Neural crest cell (in vitro differentiated cells): ENCODE measurements at regions not wholly inside any gene's neighbourhood (a gene's known extent, or its start where the extent isn't known, plus 50 kb on each side); places are given as distances from the start of the nearest gene placed in this dataset.
"Not testable (repeated sequence)": the region's sequence is repeated elsewhere in the genome, so short reads cannot be mapped to it uniquely, and the experiment has no call there.

Experiments
- DNase-seq: peaks from one replicate; pipeline ENCODE4 v3.0.0; 2021; ENCODE audit warnings: low read depth, mixed read lengths, low spot score
- H3K27ac Mint-ChIP-seq: one replicate; pipeline ENCODE4 v1.8.0; 2021; ENCODE audit warnings: mild to moderate bottlenecking, mixed read lengths; ENCODE audit not compliant: unreplicated experiment
- H3K27me3 Mint-ChIP-seq: 2 replicates; pipeline ENCODE4 v1.8.0; 2021; ENCODE audit warnings: low read depth, mild to moderate bottlenecking, mixed read lengths
- H3K36me3 Mint-ChIP-seq: 2 replicates; pipeline ENCODE4 v1.8.0; 2021; ENCODE audit warnings: low read depth, mild to moderate bottlenecking, mixed read lengths
- H3K4me1 Mint-ChIP-seq: 2 replicates; pipeline ENCODE4 v1.8.0; 2021; ENCODE audit warnings: mixed read lengths
- H3K4me3 Mint-ChIP-seq: one replicate; pipeline ENCODE4 v1.8.0; 2021; ENCODE audit warnings: mild to moderate bottlenecking, mixed read lengths
- H3K9me3 Mint-ChIP-seq: 2 replicates; pipeline ENCODE4 v1.8.0; 2021; ENCODE audit warnings: mixed read lengths
- CTCF ChIP-seq: fragments of 200-600 bp; sonication (generic); conservative IDR thresholded peaks from 2 replicates; pipeline ENCODE4 v1.5.0; 2021; ENCODE audit warnings: antibody characterized with exemption, mild to moderate bottlenecking

- H3K36me3 Mint-ChIP-seq = no peaks in the 10 kb centered on the region
- peak overlapping the region; percentile 28 for H3K4me3 Mint-ChIP-seq
- H3K27ac Mint-ChIP-seq = no peak overlapping the region
- peaks cover 4% of the 10 kb centered on the region for H3K4me1 Mint-ChIP-seq
- no peak for DNase-seq
- H3K27me3 Mint-ChIP-seq = peaks cover 94% of the 10 kb centered on the region
- H3K9me3 Mint-ChIP-seq = no peaks in the 10 kb centered on the region
- TF ChIP-seq CTCF = no peak
Measured at GRCh38 chr15:34512628-34513027, 70.8 kb downstream of the GOLGA8B start.

GRCh38 chr15:34501131-34501530 is 63.5 kb upstream of the GOLGA8A start:
- Mint-ChIP-seq H3K4me1 (no peaks in the 10 kb centered on the region), H3K27me3 (peaks cover 95% of the 10 kb centered on the region), H3K36me3 (no peaks in the 10 kb centered on the region), H3K27ac (no peak overlapping the region), H3K9me3 (no peaks in the 10 kb centered on the region), H3K4me3 (no peak overlapping the region)
- no peak for DNase-seq
- no peak for TF ChIP-seq CTCF

- no peak overlapping the region for H3K27ac Mint-ChIP-seq
- H3K9me3 Mint-ChIP-seq = peaks cover 3% of the 10 kb centered on the region
- peaks cover 4% of the 10 kb centered on the region for H3K36me3 Mint-ChIP-seq
- H3K4me1 Mint-ChIP-seq = no peaks in the 10 kb centered on the region
- H3K27me3 Mint-ChIP-seq = peaks cover 98% of the 10 kb centered on the region
- no peak for DNase-seq
- H3K4me3 Mint-ChIP-seq = no peak overlapping the region
- no peak for TF ChIP-seq CTCF
Measured at GRCh38 chr15:34496207-34496995, 58.8 kb upstream of the GOLGA8A start.

- not testable (repeated sequence) for H3K27ac Mint-ChIP-seq, H3K36me3 Mint-ChIP-seq, H3K4me1 Mint-ChIP-seq, DNase-seq, H3K9me3 Mint-ChIP-seq
- Mint-ChIP-seq H3K27me3 (peaks cover 98% of the 10 kb centered on the region), H3K4me3 (peak overlapping the region; percentile 31)
Measured at GRCh38 chr15:34495707-34496106, 58.1 kb upstream of the GOLGA8A start.

- TF ChIP-seq CTCF = no peak
- peaks cover 3% of the 10 kb centered on the region for H3K9me3 Mint-ChIP-seq
- peaks cover 6% of the 10 kb centered on the region for H3K36me3 Mint-ChIP-seq
- no peak for DNase-seq
- H3K4me1 Mint-ChIP-seq = peaks cover 6% of the 10 kb centered on the region
- H3K27me3 Mint-ChIP-seq = peaks cover 96% of the 10 kb centered on the region
- H3K4me3 Mint-ChIP-seq = no peak overlapping the region
- no peak overlapping the region for H3K27ac Mint-ChIP-seq
Measured at GRCh38 chr15:34494084-34494399, 56.4 kb upstream of the GOLGA8A start.

GRCh38 chr15:34493001-34493400 is 55.4 kb upstream of the GOLGA8A start:
- Mint-ChIP-seq H3K4me3 (no peak overlapping the region), H3K36me3 (peaks cover 6% of the 10 kb centered on the region), H3K4me1 (peaks cover 6% of the 10 kb centered on the region), H3K9me3 (peaks cover 3% of the 10 kb centered on the region), H3K27ac (no peak overlapping the region), H3K27me3 (peaks cover 97% of the 10 kb centered on the region)
- TF ChIP-seq CTCF = no peak
- no peak for DNase-seq

- not testable (repeated sequence) for DNase-seq, H3K4me3 Mint-ChIP-seq, H3K36me3 Mint-ChIP-seq, H3K27ac Mint-ChIP-seq, H3K4me1 Mint-ChIP-seq, H3K9me3 Mint-ChIP-seq
- peaks cover 96% of the 10 kb centered on the region for H3K27me3 Mint-ChIP-seq
Measured at GRCh38 chr15:34491488-34491887, 53.9 kb upstream of the GOLGA8A start.
